CD4-positive, alpha-beta T cell treated with Interleukin-4 for 1 hour (primary cell): ENCODE measurements at regions not wholly inside any gene's neighbourhood (a gene's known extent, or its start where the extent isn't known, plus 50 kb on each side); places are given as distances from the start of the nearest gene placed in this dataset.

Experiments used
- DNase-seq, 2 donors: peaks; one replicate each; pipeline ENCODE4 v3.0.0-alpha.2; 2020 to 2022

GRCh38 chr6:14804001-14804784 is 441.7 kb upstream of the JARID2 start:
- no peak for DNase-seq

DNA sequence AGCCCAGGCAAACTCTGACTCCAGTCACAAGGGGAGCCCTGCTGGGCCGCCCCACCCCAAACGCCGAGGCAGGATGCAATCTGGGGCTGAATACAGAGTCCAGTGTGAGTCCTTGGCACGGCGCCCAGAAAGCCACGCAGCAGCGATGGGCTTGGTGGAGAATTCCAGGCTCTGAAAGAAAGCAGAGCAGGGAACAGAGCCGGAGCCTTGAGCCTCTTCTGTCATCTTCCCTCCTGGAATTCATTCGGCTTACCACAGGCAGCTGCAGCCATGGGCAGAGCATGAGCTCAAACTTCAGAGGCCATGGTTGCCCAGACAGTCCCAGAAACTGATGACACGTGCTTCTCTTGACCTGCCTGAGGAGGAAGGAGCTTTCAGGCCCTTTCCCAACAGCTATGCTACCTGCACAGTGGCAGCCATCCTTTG is 441.1 kb upstream of the JARID2 start:
- no peak for DNase-seq

- DNase-seq = no peak
Observed at GRCh38 chr6:14806101-14806500, 439.8 kb upstream of the JARID2 start.

DNA sequence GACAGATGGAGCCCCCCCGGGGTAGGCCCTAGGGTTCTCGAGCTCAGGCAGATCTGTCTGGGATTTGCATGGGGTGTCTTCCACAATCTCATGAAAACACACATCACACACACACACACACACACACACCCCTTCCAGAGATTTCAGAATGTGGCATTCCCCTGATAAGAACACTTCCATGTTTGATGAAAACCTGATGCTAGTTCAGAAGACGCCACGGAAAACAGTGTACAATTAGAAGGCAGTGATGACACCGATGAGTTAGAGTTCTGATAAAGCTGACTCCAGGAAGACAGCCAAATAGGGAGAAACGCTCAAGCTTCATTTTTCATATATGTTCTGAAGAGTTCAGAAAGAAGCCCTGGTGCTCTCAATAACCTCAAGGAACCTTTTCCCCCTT is 438.7 kb upstream of the JARID2 start:
- DNase-seq = no peak

GRCh38 chr6:14807971-14808370 is 437.9 kb upstream of the JARID2 start:
- DNase-seq = no peak

GRCh38 chr6:14810021-14810420 is 435.8 kb upstream of the JARID2 start:
- no peak for DNase-seq

GRCh38 chr6:14811775-14812428 is 434.0 kb upstream of the JARID2 start:
- no peak for DNase-seq

DNA sequence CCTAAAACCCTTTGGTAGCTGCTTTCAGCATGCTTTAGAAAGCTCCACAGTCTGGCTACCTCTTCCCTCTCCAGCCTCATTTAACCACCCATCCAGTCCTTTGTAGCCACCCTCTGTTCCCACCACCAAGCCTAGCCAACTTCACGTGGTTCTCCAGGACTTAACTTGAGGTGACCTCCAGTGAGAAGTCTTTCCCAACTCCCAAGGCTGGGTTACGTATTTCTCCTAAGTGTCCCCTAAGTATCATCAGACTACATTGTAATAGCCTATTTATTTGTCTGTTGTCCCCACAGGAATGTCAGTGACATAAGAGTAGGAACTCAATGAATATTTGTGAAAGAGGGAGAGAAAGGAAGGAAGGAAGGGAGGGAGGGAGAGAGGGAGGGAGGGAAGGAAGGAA is 431.9 kb upstream of the JARID2 start:
- DNase-seq = no peak

DNA sequence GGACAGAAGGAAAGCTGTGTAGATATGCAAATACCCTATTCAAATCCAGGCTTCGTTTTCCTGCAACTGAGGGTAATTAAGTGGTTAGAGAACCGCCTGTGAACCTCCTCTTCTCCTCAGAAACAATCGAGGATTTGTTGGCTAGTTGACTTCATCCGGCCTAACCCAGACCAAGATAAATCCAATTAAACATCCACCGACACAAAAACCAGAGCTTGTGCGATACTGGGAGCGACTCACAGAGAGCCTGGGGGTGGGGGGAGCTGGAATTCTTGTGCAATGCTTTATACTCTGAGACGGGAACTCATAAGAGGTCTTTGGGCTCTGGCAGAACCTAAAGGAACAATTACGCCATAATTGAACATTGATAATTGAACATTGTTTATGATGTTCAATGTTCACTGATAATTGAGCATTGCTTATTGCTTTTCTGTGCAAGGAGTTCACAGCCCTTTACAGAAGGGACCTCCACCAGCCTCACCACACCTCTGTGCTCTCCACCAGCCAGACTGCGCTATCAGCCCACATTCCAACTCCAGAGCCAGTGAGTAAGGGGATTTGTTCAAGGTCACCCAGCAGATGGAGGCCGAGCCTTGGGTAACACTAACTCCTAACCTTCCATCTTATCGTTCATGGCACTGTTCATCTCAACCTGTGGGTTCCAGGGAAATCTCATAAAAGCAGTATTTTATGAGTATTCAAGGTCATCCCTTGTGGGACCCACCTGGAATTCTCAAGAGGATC is 429.6 kb upstream of the JARID2 start:
- no peak for DNase-seq

DNA sequence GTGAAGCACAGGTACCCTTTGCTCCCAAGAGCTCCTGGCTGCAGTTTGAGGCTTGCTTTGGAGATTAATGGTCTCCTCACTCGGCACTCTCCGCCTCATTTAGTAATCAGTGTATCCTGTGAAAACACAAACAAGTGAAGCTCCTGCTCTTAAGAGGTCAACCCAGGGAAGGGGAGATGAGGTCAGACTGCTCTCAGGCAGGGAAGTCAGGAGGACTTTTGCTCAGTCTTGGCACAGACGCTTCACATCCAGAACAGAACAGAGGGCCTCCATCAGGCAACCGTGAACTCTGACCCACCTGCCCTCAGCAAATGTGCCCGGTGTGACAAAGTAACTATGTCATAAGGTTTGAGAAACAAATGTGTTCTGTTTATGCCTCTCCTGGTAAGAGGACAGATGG is 428.8 kb upstream of the JARID2 start:
- no peak for DNase-seq

DNA sequence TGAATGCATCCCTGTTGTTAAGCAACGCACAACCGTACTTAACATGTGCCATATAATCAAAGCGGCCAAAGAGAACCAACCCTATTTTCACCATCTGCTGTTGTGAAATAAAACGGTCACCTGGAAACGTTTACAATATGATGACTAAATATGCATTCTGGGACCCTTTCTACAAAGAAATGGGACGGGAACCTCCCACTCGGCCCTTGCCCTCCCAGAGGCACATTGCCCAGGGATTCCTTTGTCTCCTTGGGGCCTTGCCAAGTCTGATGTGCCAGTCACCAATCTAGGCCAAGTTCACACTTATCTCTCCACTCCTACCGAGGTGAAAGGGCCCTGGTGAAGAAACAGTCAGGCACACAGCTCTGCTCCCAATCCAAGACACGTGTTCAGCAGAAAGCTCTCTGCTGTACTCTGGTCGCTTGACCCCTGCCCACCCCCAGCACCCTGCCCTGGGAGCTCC is 427.4 kb upstream of the JARID2 start:
- no peak for DNase-seq

- DNase-seq = no peak
Observed at GRCh38 chr6:14819001-14819400, 426.9 kb upstream of the JARID2 start.

DNA sequence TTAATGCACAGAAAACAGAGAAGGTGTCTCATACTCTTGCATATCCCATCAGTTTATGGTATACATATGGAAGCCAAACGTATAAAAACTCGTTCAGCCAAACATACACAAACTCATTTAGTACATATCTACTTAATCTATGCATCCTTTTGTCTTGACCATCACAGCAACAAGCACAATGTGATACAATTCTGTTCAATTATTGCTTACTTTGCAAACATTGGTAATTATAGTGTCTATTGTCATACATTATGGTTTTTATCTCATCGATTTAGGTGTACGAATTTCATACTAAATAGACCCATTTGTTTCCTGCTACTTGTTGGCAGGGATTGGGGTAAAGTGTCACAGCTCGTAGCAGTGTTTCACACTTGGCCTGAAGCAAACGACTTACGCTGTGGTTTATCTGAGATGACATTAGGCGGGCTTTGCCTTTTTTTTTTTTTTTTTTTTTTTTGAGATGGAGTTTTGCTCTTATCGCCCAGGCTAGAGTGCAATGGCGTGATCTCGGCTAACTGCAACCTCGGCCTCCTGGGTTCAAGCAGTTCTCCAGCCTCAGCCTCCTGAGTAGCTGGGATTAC is 425.9 kb upstream of the JARID2 start:
- no peak for DNase-seq

- no peak for DNase-seq
Observed at GRCh38 chr6:14822012-14822553, 423.8 kb upstream of the JARID2 start.

DNA sequence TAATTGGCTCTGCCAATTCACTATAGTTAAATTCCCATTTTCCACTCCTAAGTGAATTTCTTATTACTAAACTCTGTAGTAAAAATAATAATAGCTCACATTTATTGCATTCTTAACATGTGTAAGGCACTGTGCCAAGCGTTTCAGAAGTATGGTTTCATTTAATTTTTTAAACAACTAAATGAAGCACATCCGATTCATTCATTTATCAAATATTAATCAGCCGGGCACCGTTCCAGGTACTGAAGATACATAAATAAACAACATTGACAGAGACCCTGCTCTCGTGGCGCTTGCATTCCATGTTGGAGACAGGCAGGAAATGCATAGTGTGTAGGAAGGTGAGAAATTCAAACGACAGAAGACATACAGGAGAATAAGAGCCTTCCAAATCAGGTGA is 423.2 kb upstream of the JARID2 start:
- no peak for DNase-seq

DNA sequence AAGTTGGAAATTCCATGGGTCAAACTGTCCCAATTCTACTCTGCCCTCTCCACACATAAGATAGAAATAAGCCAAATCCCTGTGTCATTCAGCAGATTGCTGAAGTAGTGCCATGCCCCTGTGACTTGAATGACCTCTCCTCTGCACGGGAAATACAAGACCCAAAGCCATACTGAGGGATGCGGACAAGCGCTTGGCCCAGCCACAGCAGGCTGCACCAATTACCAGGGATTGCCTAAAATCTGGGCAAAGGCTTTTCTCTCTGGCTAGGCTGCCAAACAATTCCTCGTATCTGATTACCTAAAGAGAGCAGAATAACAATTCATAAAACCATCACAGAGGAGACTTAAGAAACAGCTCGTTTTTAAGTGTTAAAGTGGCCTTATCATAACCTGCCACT is 421.8 kb upstream of the JARID2 start:
- DNase-seq = no peak

DNA sequence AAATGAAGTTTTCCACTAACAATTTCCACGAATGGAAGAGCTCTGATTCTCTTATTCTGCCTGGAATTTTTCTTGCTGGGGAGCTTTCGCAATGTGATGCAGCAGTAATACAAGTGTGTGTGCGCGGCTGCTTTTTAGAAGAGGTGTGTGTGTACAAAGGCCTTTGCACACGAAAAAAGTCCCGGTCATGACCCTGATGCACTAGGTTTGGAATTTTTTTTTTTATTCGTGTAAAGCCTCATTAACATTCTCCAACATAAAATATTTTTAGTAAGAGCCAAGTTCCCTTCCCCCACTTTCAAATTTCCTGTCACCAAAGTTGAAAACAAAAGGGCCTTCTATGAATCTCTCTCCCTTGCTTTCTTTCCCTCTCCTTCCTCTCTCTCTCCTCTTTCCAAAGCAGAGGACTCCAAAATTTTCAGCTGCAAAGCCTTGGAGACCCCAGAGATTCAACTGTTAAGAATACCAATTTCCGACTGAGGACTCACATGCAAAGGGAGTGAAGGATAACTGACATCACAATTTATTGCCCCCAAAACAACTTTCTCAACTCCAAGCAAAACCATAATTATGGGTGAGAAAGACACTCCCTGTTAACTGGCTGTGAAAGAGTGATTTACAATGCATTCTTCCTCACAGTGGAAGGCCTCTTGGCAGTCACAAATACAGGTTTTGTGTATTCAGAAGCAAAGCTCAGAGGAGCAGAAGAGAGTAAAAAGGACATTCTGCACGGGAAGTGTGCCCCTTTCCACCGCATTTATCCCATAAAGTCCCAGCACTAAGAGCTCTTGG is 421.2 kb upstream of the JARID2 start:
- DNase-seq = no peak

DNA sequence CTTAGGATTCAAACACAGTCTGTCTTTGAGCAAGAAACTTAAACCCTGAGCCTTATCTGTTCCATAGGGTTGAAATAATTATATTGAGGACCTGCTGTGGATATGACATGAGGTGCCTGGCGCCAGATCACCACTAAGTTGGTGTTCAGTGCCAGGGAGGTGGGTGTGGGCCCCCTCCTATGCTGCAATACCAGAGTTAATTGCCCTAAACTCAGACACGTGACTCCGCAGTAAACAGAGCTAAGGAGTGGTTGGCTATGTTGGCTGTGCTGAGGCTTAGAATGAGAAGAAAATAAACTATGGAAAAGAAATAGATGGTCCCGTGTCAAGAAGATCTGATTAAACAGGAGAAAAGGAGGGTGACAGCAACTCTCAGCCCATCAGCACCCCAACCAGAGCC is 419.4 kb upstream of the JARID2 start:
- DNase-seq = no peak

DNA sequence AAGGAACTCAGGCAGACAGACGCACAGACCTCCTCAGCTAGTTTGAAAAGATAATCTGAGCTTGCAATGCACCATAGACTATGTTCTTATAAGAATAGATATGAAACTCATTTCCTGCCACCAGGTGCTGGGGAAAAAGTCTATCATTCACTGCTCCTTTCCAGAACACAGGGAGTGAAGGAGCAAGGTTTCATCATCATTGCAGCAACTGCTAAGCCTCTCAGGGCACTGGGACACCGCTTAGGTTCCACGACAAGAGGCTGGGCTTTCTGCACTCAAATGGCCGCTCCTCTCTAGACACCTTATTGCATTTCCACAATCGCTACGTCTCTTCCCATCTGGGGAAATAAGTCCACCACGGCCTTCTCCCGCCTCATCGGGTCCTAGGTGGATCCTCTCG is 418.5 kb upstream of the JARID2 start:
- no peak for DNase-seq

- DNase-seq = no peak
Observed at GRCh38 chr6:14828201-14828611, 417.7 kb upstream of the JARID2 start.

- no peak for DNase-seq
Observed at GRCh38 chr6:14831070-14831469, 414.8 kb upstream of the JARID2 start.

DNA sequence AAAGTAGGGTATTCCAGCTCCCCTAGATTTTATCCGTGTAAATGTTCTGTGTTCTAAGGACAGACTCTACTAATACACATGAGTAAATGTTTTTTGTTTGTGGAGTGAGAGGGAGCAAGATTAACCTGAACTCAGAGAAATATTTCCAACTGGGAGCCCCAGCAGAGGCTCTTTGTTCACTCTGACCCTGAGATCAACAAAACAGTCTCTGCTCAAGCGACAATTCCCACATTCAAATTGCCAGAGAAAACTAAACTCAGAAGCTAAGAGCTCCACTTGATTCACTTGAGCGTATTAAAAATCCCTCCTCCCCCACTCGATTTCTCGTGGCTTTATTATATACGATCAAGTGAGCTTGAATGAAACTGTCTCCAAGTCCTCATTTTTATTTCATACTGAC is 413.9 kb upstream of the JARID2 start:
- no peak for DNase-seq
